Stimulated activated CD4-positive, alpha-beta T cell treated with anti-CD3 and anti-CD28 coated beads, Interleukin-15, amount 100 ng/mL, for 1 hour (primary cell): ENCODE measurements at regions not wholly inside any gene's neighbourhood (a gene's known extent, or its start where the extent isn't known, plus 50 kb on each side); places are given as distances from the start of the nearest gene placed in this dataset.
"Not testable (repeated sequence)": the region's sequence is repeated elsewhere in the genome, so short reads cannot be mapped to it uniquely, and the experiment has no call there.

Experiments
- DNase-seq, 2 donors: peaks; one replicate each; pipeline ENCODE4 v3.0.0-alpha.2; 2020; ENCODE audit warnings: low read depth in 1 of 2, low spot score in 1 of 2

DNA sequence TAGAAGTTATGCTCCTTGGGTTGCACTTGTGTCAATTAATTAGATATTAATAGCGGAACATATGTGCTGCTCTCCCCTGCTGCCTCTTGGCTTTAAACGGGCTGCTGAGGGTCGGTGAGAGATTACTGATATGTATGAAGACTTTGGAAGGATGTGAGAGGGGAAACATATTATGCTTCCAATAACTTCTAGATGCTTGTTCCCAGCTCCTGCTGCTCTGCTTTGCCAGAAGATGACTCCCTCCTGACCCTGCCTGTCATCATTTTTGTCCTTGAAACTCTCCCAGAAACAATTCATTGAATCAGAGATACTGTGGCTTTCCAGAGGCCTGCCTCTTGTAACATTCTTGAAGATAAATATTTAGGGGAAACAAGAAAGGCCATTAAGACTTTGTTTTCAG is 300.1 kb upstream of the STXBP6 start:
- no peak for DNase-seq

DNA sequence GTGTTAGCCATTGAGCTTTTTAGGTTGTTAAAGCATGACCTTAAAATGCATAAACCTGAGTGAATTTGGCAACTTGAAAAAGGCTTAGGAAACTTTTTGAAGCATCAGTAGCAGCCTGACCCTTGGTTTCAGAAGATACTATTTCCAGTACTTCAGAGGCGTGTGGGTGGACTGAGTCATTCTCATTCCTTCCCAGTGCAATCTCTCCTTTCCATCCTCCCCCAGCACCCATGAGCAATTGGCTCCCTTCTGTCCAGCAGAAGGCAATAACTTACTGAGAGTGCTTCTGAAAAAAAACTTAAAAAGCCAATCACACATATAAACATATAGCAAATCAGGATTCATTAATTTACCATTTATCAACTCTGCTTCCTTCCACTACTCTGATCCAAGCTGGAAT is 299.3 kb upstream of the STXBP6 start:
- no peak for DNase-seq

DNA sequence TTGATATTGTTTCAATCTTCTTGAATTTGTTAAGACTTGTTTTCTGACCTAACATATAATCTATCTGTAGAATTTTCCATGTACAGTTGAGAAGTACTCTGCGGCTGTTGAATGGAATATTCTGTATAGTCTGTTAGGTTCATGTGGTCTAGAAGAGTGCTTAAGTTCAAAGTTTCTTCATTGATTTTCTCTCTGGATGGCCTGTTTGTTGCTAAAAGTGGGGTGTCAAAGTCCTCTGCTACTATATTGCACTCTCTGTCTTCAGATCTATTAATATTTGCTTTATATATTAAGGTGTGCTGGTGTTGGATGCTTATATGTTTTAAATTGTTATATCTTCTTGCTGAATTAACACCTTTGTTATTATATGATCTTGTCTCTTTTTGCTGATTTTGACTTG is 290.9 kb upstream of the STXBP6 start:
- DNase-seq: no peak

DNA sequence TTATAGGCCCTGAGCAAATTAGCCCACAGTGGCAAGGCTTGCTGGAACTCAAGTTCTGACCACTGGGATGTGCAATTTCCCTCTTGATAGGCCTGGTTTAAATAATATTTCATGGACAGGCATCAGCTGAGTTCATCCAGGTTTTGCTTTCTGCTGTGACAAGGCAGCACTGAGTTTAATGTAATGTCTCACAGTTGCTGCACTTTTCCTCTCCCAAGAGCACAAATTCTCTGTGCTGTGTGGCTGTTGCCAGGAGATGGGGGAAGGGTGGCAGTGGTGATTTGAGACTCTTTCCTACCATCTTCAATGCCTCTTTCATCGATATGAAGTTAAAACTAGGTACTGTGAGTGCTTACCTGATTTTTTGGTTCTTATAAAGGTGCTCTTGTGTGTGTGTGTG is 272.8 kb upstream of the STXBP6 start:
- DNase-seq: no peak

DNA sequence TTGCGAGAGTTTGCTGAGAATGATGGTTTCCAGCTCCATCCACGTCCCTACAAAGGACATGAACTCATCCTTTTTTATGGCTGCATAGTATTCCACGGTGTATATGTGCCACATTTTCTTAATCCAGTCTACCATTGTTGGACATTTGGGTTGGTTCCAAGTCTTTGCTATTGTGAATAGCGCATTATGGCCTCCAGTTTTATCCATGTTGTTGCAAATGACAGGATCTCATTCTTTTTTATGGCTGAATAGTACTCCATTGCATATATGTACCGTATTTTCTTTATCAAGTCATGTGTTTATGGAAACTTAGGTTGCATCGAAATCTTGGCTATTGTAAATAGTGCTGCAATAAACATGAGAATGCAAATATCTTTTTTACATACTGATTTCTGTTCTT is 266.1 kb upstream of the STXBP6 start:
- not testable (repeated sequence) for DNase-seq

DNA sequence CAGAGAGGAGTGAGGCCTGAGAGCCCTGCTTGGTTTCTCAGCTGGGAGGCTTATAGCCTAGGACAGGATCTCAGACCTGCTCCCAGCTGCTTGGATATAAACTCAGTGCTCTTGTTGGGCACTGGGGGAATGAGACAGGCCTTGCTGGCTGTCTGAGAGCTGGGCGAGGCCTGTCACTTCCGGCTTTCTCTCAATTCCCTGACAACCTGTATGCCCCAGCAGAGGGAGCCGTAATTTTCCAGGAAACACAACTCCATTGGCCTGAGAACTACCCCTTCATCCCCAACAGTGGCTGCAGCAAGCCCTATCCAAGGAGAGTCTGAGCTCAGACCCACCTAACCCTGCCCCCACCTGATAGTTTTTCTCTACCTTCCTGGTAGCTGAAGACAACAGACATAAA is 258.3 kb upstream of the STXBP6 start:
- no peak for DNase-seq

DNA sequence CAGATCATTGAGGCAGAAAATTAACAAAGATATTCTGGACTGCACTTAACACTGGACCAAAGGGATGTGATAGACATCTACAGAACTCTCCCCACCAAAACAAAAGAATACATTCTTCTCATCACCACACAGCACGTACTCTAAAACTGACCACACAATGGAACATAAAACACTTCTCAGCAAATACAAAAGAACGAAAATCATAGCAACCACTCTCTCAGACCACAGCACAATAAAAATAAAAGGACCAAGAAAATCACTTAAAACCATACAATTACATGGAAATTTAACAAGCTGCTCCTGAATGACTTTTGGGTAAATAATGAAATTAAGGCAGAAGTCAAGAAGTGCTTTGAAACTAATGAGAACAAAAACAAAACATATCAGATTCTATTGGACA is 254.0 kb upstream of the STXBP6 start:
- no peak for DNase-seq

DNA sequence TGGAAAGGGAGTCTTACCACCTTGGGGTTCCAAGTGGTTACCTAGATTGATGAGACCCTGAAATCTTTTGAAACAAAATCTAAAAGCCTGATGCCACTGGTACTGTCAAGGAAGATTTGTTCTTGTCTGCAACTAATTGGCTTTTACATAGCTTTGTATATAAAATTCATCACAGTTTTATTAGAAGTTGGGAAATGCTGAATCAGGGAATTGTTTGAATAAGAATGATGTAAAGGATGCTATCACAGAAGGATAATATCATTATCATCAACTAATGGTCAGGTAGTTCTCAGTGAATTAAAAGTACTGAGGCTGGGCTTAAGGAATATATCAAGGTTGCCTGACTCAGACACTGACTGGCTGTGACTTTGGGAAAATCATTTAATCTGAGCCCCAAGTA is 248.3 kb upstream of the STXBP6 start:
- DNase-seq: no peak

DNA sequence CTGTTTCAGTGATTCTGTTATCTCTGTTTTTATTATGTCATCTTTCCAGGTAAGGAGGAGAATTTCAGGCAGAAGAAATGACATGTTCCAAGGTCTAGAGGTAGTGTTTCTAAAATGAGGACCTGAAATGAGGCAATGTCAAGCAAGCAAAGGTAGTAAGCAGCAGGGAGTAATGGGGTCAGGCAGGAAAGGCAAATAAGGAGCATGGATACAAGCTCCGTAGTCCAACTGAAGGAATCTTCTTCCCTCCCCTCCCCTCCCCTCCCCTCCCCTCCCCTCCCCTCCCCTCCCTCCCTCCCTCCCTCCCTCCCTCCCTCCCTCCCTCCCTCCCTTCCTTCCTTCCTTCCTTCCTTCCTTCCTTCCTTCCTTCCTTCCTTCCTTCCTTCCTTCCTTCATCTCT is 240.2 kb upstream of the STXBP6 start:
- not testable (repeated sequence) for DNase-seq

DNA sequence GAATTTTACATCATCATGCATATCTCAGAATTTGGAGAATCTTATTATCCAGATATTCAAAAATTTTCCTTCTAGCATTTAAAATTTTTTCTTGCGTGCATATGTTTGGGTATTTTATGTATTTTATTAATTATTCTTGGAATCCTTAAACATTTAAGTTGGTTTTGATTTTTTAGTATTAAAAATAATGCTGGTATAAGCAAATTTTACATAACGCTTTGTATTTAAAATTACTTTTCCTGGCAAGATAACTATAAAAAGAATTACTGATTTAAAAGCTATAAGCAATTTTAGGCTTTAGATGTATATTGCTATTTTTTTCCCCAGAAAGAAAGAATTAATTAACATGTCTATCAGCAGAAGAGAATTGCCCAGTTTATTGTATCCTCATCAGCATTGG is 224.6 kb upstream of the STXBP6 start:
- no peak for DNase-seq

DNA sequence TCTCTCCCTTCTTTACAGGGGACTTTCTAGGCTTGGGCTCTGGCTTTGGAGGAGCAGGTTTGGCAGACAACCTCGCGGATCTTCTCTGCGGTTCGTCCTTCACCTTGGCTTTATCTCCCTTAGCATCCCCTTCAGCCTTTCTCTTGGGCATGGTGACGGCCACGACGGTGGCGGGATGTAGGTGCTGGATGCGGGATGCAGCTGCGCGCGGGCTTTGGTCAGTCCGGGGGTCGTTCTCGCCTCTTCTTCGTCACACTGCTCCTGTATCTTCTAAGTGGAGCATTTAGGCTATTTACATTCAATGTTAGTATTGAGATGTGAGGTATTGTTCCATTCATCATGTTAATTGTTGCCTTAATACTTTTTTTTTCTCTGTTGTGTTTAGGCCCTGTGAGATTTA is 217.2 kb upstream of the STXBP6 start:
- DNase-seq: no peak

DNA sequence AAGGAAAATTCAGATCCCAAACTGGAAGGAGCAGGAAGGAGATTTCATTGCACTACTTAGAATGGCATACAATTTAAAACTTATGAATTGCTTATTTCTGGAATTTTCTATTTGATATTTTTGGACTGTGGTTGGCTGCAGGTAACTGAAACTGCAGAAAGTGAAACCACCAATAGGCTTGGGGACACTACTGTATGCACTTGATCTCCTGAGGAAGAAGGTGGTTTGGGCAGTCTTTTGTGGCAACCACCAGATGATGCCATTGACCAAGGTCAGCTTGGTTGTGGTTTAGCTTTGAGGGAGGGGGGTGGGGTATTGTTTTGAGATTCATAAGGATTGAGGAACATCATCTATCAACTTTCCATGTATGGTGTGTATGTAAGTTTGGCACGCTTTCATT is 209.5 kb upstream of the STXBP6 start:
- no peak for DNase-seq

DNA sequence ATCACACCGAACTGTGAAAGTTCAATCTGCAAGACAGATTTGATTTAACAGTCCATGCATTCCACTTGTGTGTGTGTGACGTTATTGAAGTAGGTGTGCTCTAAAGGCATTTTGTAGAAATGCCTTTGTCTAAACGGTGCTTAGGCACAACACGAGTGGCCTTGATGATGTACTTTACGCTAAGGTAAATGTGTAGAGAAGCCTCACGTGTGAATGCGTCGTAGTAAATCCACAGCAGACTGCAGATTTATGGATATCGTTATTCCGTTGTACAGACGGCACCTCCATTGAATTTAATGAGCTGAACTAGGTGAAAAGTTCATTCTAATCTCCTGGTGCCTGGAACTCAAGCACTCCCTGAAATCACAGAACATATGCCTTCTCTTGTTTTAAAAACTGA is 202.8 kb upstream of the STXBP6 start:
- no peak for DNase-seq

DNA sequence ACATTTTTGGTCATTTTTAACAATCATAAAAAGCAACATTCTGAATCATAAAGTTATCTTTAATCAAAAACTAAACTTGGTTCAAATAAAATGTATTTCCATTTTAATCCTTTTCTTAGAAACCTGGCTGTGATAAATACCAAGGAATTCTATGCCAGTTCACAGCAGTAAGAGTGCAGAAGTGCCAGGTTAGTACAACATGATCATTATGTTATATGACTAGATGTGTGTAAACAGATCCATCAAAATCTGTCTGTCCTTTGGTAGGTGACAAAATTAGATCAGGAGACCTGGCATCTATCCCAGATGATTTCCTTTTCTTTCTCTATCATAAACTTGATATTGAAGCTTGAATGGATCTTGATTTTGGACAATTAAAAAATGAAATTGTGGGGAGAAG is 200.6 kb upstream of the STXBP6 start:
- no peak for DNase-seq

DNA sequence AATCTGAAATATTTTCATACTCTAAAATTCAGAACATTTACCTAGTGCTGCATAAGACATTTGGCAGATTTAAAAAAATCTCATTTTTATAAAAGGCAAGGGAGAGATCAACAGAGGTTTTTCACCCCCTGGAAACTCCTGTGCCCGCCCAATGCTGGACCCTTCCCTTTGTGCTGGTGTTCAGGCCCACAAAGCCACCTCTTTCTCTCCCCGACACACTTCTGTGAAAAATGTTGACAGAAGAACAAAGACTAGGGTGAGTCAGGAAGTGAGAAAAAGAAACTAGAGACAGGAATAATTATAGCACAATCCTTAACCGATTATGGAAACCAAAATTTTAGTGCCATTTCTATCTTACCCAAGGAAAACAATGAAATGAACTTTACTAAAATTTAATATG is 197.7 kb upstream of the STXBP6 start:
- DNase-seq: no peak

DNA sequence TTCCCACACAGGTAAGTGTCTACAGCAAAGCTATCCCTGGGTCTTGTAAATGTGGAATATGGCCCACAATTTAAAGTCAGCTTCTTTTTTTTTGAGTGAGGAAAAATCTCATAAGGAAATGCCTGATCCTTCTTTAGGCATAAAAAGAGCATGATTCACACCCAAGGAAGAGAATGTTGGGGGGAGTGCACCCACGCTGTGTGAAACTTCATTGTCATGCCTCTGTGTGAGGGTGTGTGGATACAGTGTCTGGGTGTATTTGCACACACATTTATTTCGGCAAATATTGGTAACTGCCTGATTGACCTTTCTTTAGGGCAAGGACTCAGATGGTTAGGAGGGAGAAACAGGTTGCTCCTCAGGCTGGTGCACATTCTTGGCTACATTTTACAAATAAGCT is 196.8 kb upstream of the STXBP6 start:
- no peak for DNase-seq

DNA sequence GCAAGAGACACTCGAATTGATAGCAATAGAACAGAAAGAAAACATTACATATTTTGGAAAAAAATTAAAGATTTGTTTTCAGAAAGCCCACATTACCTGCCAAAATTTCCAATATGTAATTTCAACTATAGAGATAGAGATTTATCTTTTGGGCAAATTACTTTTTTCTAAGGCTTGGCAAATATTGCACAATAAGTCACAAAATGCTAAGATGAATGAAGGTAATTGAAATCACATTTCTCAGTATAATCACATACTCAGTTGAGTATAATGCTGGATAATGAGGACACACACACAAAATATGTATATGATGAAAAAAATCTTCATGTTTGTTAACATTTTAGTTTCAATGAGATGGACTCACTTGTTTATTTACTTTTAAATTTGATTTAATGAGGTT is 189.2 kb upstream of the STXBP6 start:
- DNase-seq: no peak

DNA sequence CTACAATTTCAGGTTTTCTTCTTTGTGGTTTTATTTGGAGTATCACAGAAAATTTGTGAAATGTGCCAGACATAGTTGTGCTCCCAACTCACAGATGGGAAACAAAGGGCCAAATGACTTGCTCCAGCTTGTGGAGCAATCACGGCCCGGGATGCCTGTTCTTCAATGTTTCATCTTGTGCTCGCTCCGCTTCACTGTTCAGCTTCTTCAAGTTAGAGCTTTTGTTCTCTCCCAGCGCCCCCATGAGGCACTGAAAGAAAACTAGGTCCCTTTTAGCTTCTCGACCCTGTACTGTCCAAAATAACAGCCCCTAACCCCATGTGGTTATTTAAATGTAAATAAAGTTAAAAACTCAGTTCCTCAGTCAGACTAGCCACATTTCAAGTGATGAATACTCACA is 187.9 kb upstream of the STXBP6 start:
- no peak for DNase-seq

DNA sequence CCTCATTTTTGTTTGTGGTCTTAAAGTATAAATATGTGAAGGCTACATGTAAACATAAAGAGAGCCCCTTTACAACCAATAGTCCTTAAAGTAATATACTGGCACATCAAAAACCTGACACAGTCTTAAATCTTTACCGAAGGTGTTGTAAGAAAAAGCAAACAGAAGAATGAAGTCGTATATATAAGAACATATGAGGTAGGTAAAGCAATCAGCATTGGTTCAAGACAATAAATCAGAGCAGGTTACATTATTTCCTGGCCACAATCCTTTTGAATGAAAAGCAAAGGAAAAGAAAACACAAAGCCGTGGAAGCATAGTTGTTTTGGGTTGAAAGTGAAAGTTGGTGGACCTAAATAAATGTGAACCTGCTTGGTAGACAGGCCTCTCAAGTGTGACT is 183.7 kb upstream of the STXBP6 start:
- no peak for DNase-seq

DNA sequence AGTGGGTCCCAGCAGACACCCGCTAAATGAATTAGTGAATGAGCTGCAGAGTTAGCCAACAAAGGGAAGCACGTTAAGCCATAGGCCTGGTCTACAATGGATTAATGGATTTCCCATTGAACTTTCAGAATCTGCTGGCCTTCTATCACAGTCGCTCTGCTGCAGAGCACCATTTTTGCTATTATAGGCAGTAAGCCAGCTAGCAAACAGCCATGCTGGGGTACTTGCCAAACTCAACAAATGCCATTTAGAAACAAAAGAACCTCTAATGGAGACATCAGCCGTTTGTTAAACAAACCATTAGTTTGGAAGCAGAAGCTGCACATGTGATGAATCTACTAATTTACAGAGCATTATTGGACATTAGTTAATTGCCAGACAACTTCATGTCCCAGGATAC is 181.1 kb upstream of the STXBP6 start:
- DNase-seq: no peak

DNA sequence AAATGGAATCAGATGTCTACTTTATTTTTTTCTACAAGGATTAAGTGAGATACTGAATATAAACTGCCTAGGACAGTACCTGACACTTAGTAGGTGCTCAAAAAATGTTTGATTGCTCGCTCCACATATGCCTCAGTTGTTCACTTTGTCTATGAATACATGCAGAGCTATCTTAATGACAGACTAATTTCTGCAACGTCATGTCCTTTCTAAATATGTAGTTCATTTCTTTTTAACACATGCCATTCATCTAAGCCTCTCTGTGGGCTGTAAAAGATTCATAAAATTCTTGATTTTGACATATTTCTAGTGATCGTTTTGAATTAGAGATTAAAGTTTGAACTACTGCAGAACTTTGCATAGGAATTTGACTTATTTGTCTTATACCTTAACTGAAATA is 176.3 kb upstream of the STXBP6 start:
- DNase-seq: no peak

DNA sequence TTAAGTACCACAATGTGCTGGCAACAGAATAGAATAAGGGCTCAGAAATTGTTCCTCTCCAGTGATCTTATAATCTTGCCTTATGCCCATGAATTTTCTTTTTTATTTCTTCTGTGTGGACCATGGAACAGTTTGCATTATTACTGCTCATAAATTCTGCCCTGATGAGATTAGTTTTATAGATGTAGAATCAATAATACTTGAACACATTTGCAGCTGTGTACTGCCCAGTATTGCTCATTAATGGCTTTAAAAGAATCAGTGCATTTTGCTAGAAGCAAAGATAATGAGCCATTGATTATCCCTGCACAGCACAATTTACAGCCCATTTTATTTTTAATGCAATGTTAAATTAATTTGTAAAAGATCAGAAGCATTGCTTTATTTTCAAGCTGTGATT is 172.3 kb upstream of the STXBP6 start:
- DNase-seq: no peak

DNA sequence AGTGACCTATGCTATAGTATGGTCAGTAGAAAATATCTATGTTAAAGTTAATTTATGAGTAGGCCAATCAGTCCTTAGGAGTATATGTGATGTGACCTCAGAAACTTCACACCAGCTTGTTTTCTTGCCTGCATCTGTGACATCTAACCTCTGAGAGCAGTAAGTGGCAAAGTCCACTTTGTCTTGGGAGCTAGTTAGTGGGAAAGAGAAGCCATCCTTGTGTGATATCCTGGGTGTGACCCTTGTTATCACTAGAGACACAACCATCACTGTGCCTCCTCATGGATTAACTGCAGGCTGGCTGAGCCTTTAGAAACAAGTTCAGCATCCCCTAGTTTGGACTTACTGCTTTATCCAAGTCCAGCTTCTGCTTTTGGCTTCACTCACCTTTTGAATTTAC is 170.6 kb upstream of the STXBP6 start:
- no peak for DNase-seq

DNA sequence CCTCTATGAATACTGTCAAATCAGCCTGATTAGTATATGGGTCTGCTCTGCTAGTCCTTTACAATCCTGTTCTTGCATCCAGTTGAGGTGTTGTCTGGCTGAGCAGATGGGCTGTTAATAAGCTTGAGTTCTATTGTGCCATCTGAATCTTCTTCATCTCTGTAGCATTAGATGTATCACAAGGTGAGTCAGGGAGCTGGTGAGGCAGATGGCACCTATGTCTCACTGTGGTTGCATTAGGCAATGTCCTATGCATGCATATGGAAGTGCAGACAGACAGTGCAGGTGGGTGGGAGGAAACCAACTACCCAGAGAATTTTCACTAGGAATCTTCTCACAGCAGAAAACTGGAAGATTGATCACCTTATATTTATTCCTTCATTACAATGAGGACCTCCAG is 165.7 kb upstream of the STXBP6 start:
- DNase-seq: no peak
